DOHH2 (cell line): ENCODE measurements at regions not wholly inside any gene's neighbourhood (a gene's known extent, or its start where the extent isn't known, plus 50 kb on each side); places are given as distances from the start of the nearest gene placed in this dataset.

Experiments used
- CTCF ChIP-seq: fragments of 200-600 bp; sonication (generic); IDR thresholded peaks from one replicate; pipeline ENCODE4 v1.5.1; 2014; ENCODE audit warnings: antibody characterized with exemption, mild to moderate bottlenecking, low read depth, low read length; ENCODE audit not compliant: poor library complexity, severe bottlenecking
- EZH2phosphoT487 ChIP-seq: fragments of 200-600 bp; sonication (generic); IDR thresholded peaks from 2 replicates; pipeline ENCODE4 v1.6.1; 2017; ENCODE audit warnings: borderline replicate concordance, mild to moderate bottlenecking, antibody characterized with exemption, low read length, moderate library complexity, mixed read lengths

GRCh38 chr7:153398789-153399553 is 639.4 kb downstream of the ACTR3B start:
- TF ChIP-seq CTCF (no peak), EZH2phosphoT487 (no peak)
